Neuronal stem cell (in vitro differentiated cells): ENCODE measurements at regions not wholly inside any gene's neighbourhood (a gene's known extent, or its start where the extent isn't known, plus 50 kb on each side); places are given as distances from the start of the nearest gene placed in this dataset.
A peak's percentile ranks its signal among the peaks of the same experiment; 100 is the strongest.

Source experiments
- DNase-seq: peaks from one replicate; pipeline ENCODE4 v3.0.0-alpha.2; 2013; ENCODE audit warnings: low spot score
- H2AFZ ChIP-seq: one replicate; pipeline ENCODE4 v1.6.1; 2013; ENCODE audit warnings: mild to moderate bottlenecking, low read length, inconsistent platforms
- H2AK5ac ChIP-seq: 2 replicates; pipeline ENCODE4 v1.6.1; 2013; ENCODE audit warnings: low read depth, mild to moderate bottlenecking, inconsistent platforms, low read length, moderate library complexity, mixed read lengths
- H2BK120ac ChIP-seq: 2 replicates; pipeline ENCODE4 v1.6.1; 2013; ENCODE audit warnings: low read depth, mild to moderate bottlenecking, inconsistent platforms, low read length, moderate library complexity, mixed read lengths
- H2BK12ac ChIP-seq: one replicate; pipeline ENCODE4 v1.6.1; 2013; ENCODE audit warnings: low read length, inconsistent platforms
- H2BK15ac ChIP-seq: 2 replicates; pipeline ENCODE4 v1.6.1; 2013; ENCODE audit warnings: mild to moderate bottlenecking, low read length, inconsistent platforms, mixed read lengths
- H2BK5ac ChIP-seq: one replicate; pipeline ENCODE4 v1.6.1; 2013; ENCODE audit warnings: inconsistent platforms, mild to moderate bottlenecking, low read length, moderate library complexity
- H3K14ac ChIP-seq: one replicate; pipeline ENCODE4 v1.6.1; 2013; ENCODE audit warnings: low read length, inconsistent platforms
- H3K18ac ChIP-seq: 2 replicates; pipeline ENCODE4 v1.6.1; 2013; ENCODE audit warnings: low read length, inconsistent platforms
- H3K23ac ChIP-seq: 2 replicates; pipeline ENCODE4 v1.6.1; 2013; ENCODE audit warnings: low read depth, mild to moderate bottlenecking, mixed read lengths, low read length, inconsistent platforms; ENCODE audit not compliant: poor library complexity
- H3K27ac ChIP-seq: replicated peaks from 3 replicates; pipeline ENCODE4 v1.5.1; 2013; ENCODE audit warnings: low read length, inconsistent platforms
- H3K27me3 ChIP-seq, 3 experiments: 2 replicates each; pipeline ENCODE4 v1.6.1; 2013; ENCODE audit warnings: low read length in 3 of 3, mild to moderate bottlenecking in 2 of 3, inconsistent platforms in 1 of 3, low read depth in 1 of 3, mixed read lengths in 1 of 3, moderate library complexity in 1 of 3; ENCODE audit not compliant: control insufficient read depth in 3 of 3, insufficient read depth in 3 of 3
- H3K36me3 ChIP-seq, 2 donors: replicated peaks in 1 of 2; 2 replicates each; pipeline ENCODE4 v1.6.1; 2013; ENCODE audit warnings: low read length in 2 of 2; ENCODE audit not compliant: control insufficient read depth in 2 of 2, insufficient read depth in 2 of 2
- H3K4ac ChIP-seq: 2 replicates; pipeline ENCODE4 v1.6.1; 2013; ENCODE audit warnings: inconsistent platforms, mild to moderate bottlenecking, low read length, moderate library complexity
- H3K4me1 ChIP-seq, 2 donors: 1 replicate in 1 of 2; 2 replicates in 1 of 2; pipeline ENCODE4 v1.6.1; 2013; ENCODE audit warnings: low read length in 2 of 2, low read depth in 1 of 2; ENCODE audit not compliant: control insufficient read depth in 2 of 2, insufficient read depth in 1 of 2
- H3K4me2 ChIP-seq: one replicate; pipeline ENCODE4 v1.6.1; 2013; ENCODE audit warnings: mild to moderate bottlenecking, low read length, inconsistent platforms; ENCODE audit not compliant: insufficient read depth, poor library complexity, severe bottlenecking
- H3K4me3 ChIP-seq, 2 donors: 2 replicates each; pipeline ENCODE4 v1.5.1; 2013; ENCODE audit warnings: low read length in 2 of 2, mild to moderate bottlenecking in 2 of 2, inconsistent platforms in 1 of 2, moderate library complexity in 1 of 2
- H3K79me1 ChIP-seq: one replicate; pipeline ENCODE4 v1.6.1; 2013; ENCODE audit warnings: low read depth, mild to moderate bottlenecking, inconsistent platforms, low read length, moderate library complexity
- H3K9ac ChIP-seq: one replicate; pipeline ENCODE4 v1.6.1; 2013; ENCODE audit warnings: mild to moderate bottlenecking, low read depth, low read length, inconsistent platforms; ENCODE audit not compliant: poor library complexity
- H3K9me3 ChIP-seq, 2 donors: replicated peaks in 1 of 2; 2 replicates each; pipeline versions ENCODE3 to v1.6.1; 2013; ENCODE audit warnings: low read length in 2 of 2, mild to moderate bottlenecking in 2 of 2, inconsistent platforms in 1 of 2, low read depth in 1 of 2, mixed read lengths in 1 of 2, moderate library complexity in 1 of 2; ENCODE audit not compliant: control insufficient read depth in 2 of 2, insufficient read depth in 1 of 2
- H4K8ac ChIP-seq: one replicate; pipeline ENCODE4 v1.6.1; 2013; ENCODE audit warnings: low read depth, mild to moderate bottlenecking, inconsistent platforms, low read length, moderate library complexity
- H4K91ac ChIP-seq: one replicate; pipeline ENCODE4 v1.6.1; 2013; ENCODE audit warnings: low read length, low read depth, mild to moderate bottlenecking, inconsistent platforms; ENCODE audit not compliant: poor library complexity
- WGBS, 2 donors: extraction: QIAGEN DNeasy Blood & Tissue Kit; methylation state at CpG; one replicate each; pipeline ENCODE4 v1.1.7; 2013; ENCODE audit warnings: missing lambda C conversion rate in 2 of 2, mixed read lengths in 1 of 2; ENCODE audit not compliant: insufficient read length in 2 of 2, insufficient replicate concordance in 1 of 2; ENCODE audit errors: extremely low coverage in 2 of 2; 5-methylcytosine and 5-hydroxymethylcytosine counted together

- DNase-seq = no peak
- Histone ChIP-seq H2BK12ac (no peak overlapping the region), H2BK15ac (no peak overlapping the region), H3K9me3 (no peaks in the 10 kb centered on the region), H2BK120ac (no peak overlapping the region), H3K36me3 (no peaks in the 10 kb centered on the region), H3K79me1 (no peaks in the 10 kb centered on the region), H3K4ac (no peak overlapping the region), H2AK5ac (no peak overlapping the region), H3K18ac (no peak overlapping the region), H3K9ac (no peak overlapping the region), H3K27ac (no peak overlapping the region), H3K23ac (no peak overlapping the region), H3K27me3 (no peaks in the 10 kb centered on the region), H2AFZ (peak overlapping the region; percentile 36), H3K4me2 (no peak overlapping the region), H3K4me3 (no peak overlapping the region), H3K14ac (no peak overlapping the region), H4K8ac (no peak overlapping the region), H3K4me1 (peaks cover 0 to 6% of the 10 kb centered on the region in 2 donors), H2BK5ac (no peak overlapping the region), H4K91ac (no peak overlapping the region)
- WGBS, 2 donors = no CpG with 5 or more reads among the region's 2 CpGs
These were observed 502.2 kb upstream of the ZEB2 start for GRCh38 chr2:145021962-145022665.

GRCh38 chr2:145020694-145021093, 500.8 kb upstream of the ZEB2 start:
- H4K91ac ChIP-seq = no peak overlapping the region
- no peak overlapping the region for H2AFZ ChIP-seq
- no peak overlapping the region for H2BK120ac ChIP-seq
- H3K4me1 ChIP-seq = peaks cover 0 to 9% of the 10 kb centered on the region in 2 donors
- H3K23ac ChIP-seq = no peak overlapping the region
- H3K27ac ChIP-seq = no peak overlapping the region
- H2AK5ac ChIP-seq = no peak overlapping the region
- no peak for DNase-seq
- no peak overlapping the region for H3K4ac ChIP-seq
- H2BK12ac ChIP-seq = no peak overlapping the region
- no peak overlapping the region for H3K9ac ChIP-seq
- no peak overlapping the region for H3K14ac ChIP-seq
- no peak overlapping the region for H3K4me3 ChIP-seq
- H3K4me2 ChIP-seq = no peak overlapping the region
- H3K9me3 ChIP-seq = no peaks in the 10 kb centered on the region
- H4K8ac ChIP-seq = no peak overlapping the region
- H3K79me1 ChIP-seq = no peaks in the 10 kb centered on the region
- no peaks in the 10 kb centered on the region for H3K36me3 ChIP-seq
- no peak overlapping the region for H2BK5ac ChIP-seq
- no CpG with 5 or more reads among the region's 3 CpGs for WGBS, 2 donors
- no peaks in the 10 kb centered on the region for H3K27me3 ChIP-seq
- H2BK15ac ChIP-seq = no peak overlapping the region
- no peak overlapping the region for H3K18ac ChIP-seq

GRCh38 chr2:145020139-145020538, 500.2 kb upstream of the ZEB2 start:
- no peak overlapping the region for H2BK5ac ChIP-seq
- no peak overlapping the region for H4K91ac ChIP-seq
- no peak overlapping the region for H3K9ac ChIP-seq
- no peak overlapping the region for H2AK5ac ChIP-seq
- no peak overlapping the region for H3K23ac ChIP-seq
- no peaks in the 10 kb centered on the region for H3K9me3 ChIP-seq
- WGBS, 2 donors = no CpG with 5 or more reads among the region's 2 CpGs
- H3K18ac ChIP-seq = no peak overlapping the region
- no peak overlapping the region for H2BK12ac ChIP-seq
- no peak overlapping the region for H3K4me2 ChIP-seq
- no peak overlapping the region for H2AFZ ChIP-seq
- no peak overlapping the region for H3K27ac ChIP-seq
- DNase-seq = no peak
- H3K27me3 ChIP-seq = no peaks in the 10 kb centered on the region
- no peaks in the 10 kb centered on the region for H3K36me3 ChIP-seq
- H3K4me1 ChIP-seq = peaks cover 3 to 14% of the 10 kb centered on the region in 2 donors
- H3K4me3 ChIP-seq = no peak overlapping the region
- no peaks in the 10 kb centered on the region for H3K79me1 ChIP-seq
- H3K14ac ChIP-seq = no peak overlapping the region
- no peak overlapping the region for H2BK15ac ChIP-seq
- H4K8ac ChIP-seq = no peak overlapping the region
- no peak overlapping the region for H3K4ac ChIP-seq
- no peak overlapping the region for H2BK120ac ChIP-seq

- no peaks in the 10 kb centered on the region for H3K9me3 ChIP-seq
- WGBS, 2 donors = no CpG with 5 or more reads among the region's 5 CpGs
- H3K23ac ChIP-seq = no peak overlapping the region
- H2AK5ac ChIP-seq = no peak overlapping the region
- H2BK5ac ChIP-seq = no peak overlapping the region
- no peak overlapping the region for H3K4me3 ChIP-seq
- no peaks in the 10 kb centered on the region for H3K27me3 ChIP-seq
- no peak overlapping the region for H3K14ac ChIP-seq
- no peak overlapping the region for H2BK15ac ChIP-seq
- H3K9ac ChIP-seq = no peak overlapping the region
- no peak for DNase-seq
- H4K8ac ChIP-seq = no peak overlapping the region
- no peaks in the 10 kb centered on the region for H3K36me3 ChIP-seq
- H4K91ac ChIP-seq = no peak overlapping the region
- H3K4ac ChIP-seq = no peak overlapping the region
- H3K27ac ChIP-seq = no peak overlapping the region
- H2BK120ac ChIP-seq = no peak overlapping the region
- no peak overlapping the region for H3K4me2 ChIP-seq
- H3K79me1 ChIP-seq = no peaks in the 10 kb centered on the region
- no peak overlapping the region for H2AFZ ChIP-seq
- peaks cover 4 to 14% of the 10 kb centered on the region in 2 donors for H3K4me1 ChIP-seq
- H2BK12ac ChIP-seq = no peak overlapping the region
- H3K18ac ChIP-seq = no peak overlapping the region
These were observed 498.6 kb upstream of the ZEB2 start for GRCh38 chr2:145018502-145018901.
